Mononuclear cell (primary cell): ENCODE measurements at regions not wholly inside any gene's neighbourhood (a gene's known extent, or its start where the extent isn't known, plus 50 kb on each side); places are given as distances from the start of the nearest gene placed in this dataset.

Experiments
- H3K27me3 ChIP-seq: 2 replicates; pipeline ENCODE4 v1.6.0; 2011; ENCODE audit warnings: low read length, control low read depth; ENCODE audit not compliant: insufficient read depth
- H3K4me1 ChIP-seq: 2 replicates; pipeline ENCODE4 v1.5.1; 2011; ENCODE audit warnings: mild to moderate bottlenecking, low read length, control low read depth; ENCODE audit not compliant: insufficient read depth
- H3K4me3 ChIP-seq: 2 replicates; pipeline ENCODE4 v1.5.1; 2011; ENCODE audit warnings: mild to moderate bottlenecking, low read length, moderate library complexity
- H3K9me3 ChIP-seq: 2 replicates; pipeline ENCODE4 v1.5.1; 2011; ENCODE audit warnings: low read depth, mild to moderate bottlenecking, control low read depth, low read length

GRCh38 chr4:81573840-81574239 lies 102.1 kb upstream of the RASGEF1B start:
- no peak overlapping the region for H3K4me3 ChIP-seq
- H3K27me3 ChIP-seq, result no peaks in the 10 kb centered on the region
- no peaks in the 10 kb centered on the region for H3K9me3 ChIP-seq
- H3K4me1 ChIP-seq, result no peaks in the 10 kb centered on the region

- Histone ChIP-seq H3K9me3 (no peaks in the 10 kb centered on the region), H3K27me3 (no peaks in the 10 kb centered on the region)
These were observed 100.7 kb upstream of the RASGEF1B start for GRCh38 chr4:81572402-81572801.

GRCh38 chr4:81571105-81571504 lies 99.4 kb upstream of the RASGEF1B start:
- Histone ChIP-seq H3K9me3 (no peaks in the 10 kb centered on the region), H3K27me3 (no peaks in the 10 kb centered on the region), H3K4me1 (peaks cover 5% of the 10 kb centered on the region), H3K4me3 (no peak overlapping the region)

More at GRCh38 chr4:81572402-81572801, 100.7 kb upstream of the RASGEF1B start:
- peaks cover 2% of the 10 kb centered on the region for H3K4me1 ChIP-seq
- no peak overlapping the region for H3K4me3 ChIP-seq

- Histone ChIP-seq H3K4me1 (peaks cover 27% of the 10 kb centered on the region), H3K27me3 (no peaks in the 10 kb centered on the region), H3K4me3 (no peak overlapping the region), H3K9me3 (no peaks in the 10 kb centered on the region)
These were observed 94.5 kb upstream of the RASGEF1B start for GRCh38 chr4:81566161-81566591.

GRCh38 chr4:81565142-81565870 lies 93.6 kb upstream of the RASGEF1B start:
- no peak overlapping the region for H3K4me3 ChIP-seq
- H3K9me3 ChIP-seq, result no peaks in the 10 kb centered on the region
- H3K27me3 ChIP-seq, result no peaks in the 10 kb centered on the region
- H3K4me1 ChIP-seq, result peaks cover 30% of the 10 kb centered on the region

GRCh38 chr4:81564025-81564424 lies 92.3 kb upstream of the RASGEF1B start:
- H3K4me1 ChIP-seq, result peaks cover 30% of the 10 kb centered on the region

DNA sequence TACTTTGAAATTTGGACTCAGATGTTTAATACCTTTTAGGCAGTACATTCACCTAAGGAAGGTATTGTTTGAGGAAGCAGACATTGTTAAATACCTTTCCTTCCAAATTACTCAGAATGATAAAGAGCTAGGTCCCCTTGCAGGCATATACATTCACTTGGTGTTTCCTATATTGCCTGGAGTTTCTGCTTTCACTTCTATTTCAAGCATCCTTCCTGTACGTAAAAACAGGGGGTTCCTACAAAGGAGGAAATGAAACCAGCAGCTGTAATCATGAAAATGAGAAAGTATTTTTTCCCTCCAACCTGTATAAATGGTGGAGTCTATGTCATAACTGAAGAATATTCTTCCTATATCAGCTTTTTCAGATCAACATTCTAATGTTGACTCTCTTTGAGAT lies 90.4 kb upstream of the RASGEF1B start:
- Histone ChIP-seq H3K9me3 (no peaks in the 10 kb centered on the region), H3K27me3 (no peaks in the 10 kb centered on the region), H3K4me1 (peaks cover 27% of the 10 kb centered on the region), H3K4me3 (no peak overlapping the region)

More at GRCh38 chr4:81564025-81564424, 92.3 kb upstream of the RASGEF1B start:
- H3K9me3 ChIP-seq, result no peaks in the 10 kb centered on the region
- no peaks in the 10 kb centered on the region for H3K27me3 ChIP-seq
- H3K4me3 ChIP-seq, result no peak overlapping the region

DNA sequence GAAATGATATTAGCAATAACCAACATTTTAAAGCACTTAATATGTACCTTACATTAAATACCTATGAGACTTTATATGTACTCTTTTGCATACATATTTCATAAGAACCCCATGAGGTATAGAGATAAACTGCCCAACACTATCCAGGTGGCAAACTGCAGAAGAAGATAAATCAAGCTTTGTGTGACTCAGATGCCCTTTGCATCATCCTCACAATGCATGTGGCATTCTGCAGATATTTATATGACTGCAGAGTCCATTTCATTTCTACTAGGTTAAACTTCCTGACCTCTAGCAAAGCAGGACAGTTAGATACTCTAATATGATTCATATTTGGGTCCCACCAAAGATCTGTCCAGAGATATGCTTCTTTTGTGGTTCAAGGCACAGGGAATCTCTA lies 85.6 kb upstream of the RASGEF1B start:
- Histone ChIP-seq H3K4me3 (no peak overlapping the region), H3K9me3 (no peaks in the 10 kb centered on the region), H3K4me1 (peaks cover 11% of the 10 kb centered on the region), H3K27me3 (no peaks in the 10 kb centered on the region)

DNA sequence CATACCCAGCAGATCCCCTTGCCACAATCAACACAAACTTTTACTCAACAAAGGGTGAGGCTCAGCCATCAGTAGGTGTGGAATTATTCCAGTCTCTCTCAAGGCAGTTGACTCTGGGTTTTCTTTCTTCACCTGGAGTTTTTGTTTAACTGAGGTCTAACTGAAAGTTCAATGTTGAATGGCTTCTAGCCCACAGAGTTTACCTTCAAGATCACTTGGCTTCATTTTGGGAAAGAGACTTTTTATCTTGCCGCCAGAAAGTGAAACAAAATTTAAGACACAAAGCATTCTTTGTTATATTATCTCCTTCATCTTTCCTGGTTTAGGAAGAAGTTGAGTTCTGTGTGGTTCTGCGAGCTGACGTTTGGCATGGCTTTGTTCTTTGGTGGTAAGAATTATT lies 83.8 kb upstream of the RASGEF1B start:
- no peaks in the 10 kb centered on the region for H3K27me3 ChIP-seq
- no peaks in the 10 kb centered on the region for H3K4me1 ChIP-seq
- no peaks in the 10 kb centered on the region for H3K9me3 ChIP-seq
- H3K4me3 ChIP-seq, result no peak overlapping the region

- Histone ChIP-seq H3K4me3 (no peak overlapping the region), H3K4me1 (no peaks in the 10 kb centered on the region), H3K9me3 (no peaks in the 10 kb centered on the region), H3K27me3 (no peaks in the 10 kb centered on the region)
These were observed 80.4 kb upstream of the RASGEF1B start for GRCh38 chr4:81552086-81552485.

DNA sequence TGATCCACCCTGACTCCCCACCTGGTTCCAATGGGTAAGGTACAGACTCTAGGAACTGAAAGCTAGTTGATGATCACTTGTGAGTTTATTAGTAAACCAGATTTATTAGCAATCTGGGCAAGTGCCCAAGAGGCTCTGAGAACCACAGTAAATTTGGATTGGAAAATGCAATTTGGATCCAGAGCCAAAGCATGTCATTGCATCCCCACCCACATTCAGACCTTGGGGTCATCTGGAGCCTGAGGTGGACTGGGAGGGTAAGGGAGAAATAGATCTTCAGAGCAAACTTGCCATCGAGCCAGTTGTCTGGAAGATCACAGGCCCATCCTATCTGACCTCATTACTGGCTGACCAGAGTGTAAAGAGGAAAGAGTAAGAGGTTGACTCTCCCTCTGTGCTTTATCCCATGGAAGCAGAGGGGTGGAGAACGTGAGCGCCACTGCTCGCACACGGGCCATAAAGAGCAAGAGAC lies 78.7 kb upstream of the RASGEF1B start:
- Histone ChIP-seq H3K4me3 (no peak overlapping the region), H3K9me3 (no peaks in the 10 kb centered on the region), H3K27me3 (no peaks in the 10 kb centered on the region), H3K4me1 (no peaks in the 10 kb centered on the region)

GRCh38 chr4:81549984-81550383 lies 78.3 kb upstream of the RASGEF1B start:
- no peak overlapping the region for H3K4me3 ChIP-seq
- H3K9me3 ChIP-seq, result no peaks in the 10 kb centered on the region
- no peaks in the 10 kb centered on the region for H3K4me1 ChIP-seq
- no peaks in the 10 kb centered on the region for H3K27me3 ChIP-seq

- Histone ChIP-seq H3K4me1 (no peaks in the 10 kb centered on the region), H3K4me3 (no peak overlapping the region), H3K27me3 (no peaks in the 10 kb centered on the region), H3K9me3 (no peaks in the 10 kb centered on the region)
These were observed 75.1 kb upstream of the RASGEF1B start for GRCh38 chr4:81546777-81547176.

DNA sequence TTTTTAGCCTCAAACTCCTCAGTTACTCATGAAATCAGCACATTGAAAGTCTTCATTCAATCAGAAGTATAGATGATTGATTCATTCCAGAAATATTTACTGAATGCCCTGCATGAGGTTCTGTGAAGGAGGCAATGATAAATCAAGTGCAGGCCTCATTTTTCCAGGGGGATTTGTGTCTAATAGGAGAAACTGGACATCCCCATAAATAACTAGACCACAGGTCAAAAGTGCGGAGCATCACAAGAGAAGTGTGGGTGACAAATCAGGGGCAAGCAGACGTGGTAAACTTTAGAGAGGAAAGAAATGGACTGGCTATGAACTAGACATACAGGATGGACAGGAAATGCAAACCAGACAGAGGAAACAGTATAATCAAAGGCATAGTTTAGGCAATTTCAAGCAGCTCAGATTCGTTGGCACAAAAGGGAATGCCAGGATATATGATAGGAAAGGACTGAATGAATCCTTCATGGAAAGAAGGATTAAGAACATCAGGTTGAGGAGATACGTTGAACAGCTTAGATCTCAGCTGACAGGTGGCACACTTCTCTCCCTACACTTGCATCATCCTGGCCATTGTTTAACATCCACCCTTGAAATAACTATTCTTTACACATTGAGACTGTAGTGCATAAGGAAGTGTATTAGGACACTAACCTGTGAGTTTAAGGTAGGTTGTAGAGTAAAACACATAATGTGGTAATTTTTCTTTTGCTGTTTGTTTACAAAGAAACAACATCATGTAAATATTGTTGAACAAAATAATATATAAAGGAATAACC lies 69.6 kb upstream of the RASGEF1B start:
- Histone ChIP-seq H3K27me3 (no peaks in the 10 kb centered on the region), H3K4me3 (no peak overlapping the region), H3K4me1 (peaks cover 5% of the 10 kb centered on the region), H3K9me3 (no peaks in the 10 kb centered on the region)

DNA sequence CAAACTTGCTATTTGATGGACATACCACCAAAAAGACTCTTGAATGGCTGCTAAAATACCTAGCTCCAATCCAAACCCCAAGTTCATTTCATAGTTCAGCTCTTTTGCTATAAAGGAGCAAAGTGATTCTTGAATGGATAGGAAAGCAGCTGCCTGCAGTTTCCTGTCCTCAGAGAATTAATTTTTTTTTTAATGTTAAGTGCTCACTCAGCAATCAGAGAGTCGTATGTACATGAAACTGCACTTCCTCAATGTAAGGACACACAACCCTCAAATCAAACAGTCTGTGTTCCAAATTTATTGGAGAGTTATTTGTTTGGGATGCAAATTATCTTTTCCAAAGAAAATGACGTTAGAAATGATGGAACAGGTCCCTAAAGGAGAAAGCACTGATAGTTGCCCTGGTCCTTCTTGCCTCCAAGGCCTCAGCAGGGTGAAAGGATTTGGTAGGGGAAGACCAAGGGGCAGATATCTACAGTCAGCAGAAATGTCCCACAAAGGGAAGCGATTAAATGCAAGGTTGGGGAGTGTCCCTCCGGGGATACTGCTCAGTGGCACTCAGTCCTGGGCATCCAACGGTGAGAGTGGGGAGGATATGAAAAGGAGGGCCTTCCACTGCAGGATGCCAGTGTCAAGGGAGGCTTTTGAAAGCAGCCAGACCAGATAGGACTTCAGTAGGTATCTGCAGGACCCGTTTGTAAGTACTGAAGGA lies 67.2 kb upstream of the RASGEF1B start:
- no peak overlapping the region for H3K4me3 ChIP-seq
- peaks cover 5% of the 10 kb centered on the region for H3K4me1 ChIP-seq
- no peaks in the 10 kb centered on the region for H3K27me3 ChIP-seq
- H3K9me3 ChIP-seq, result no peaks in the 10 kb centered on the region
